BJ (cell line): ENCODE measurements at regions not wholly inside any gene's neighbourhood (a gene's known extent, or its start where the extent isn't known, plus 50 kb on each side); places are given as distances from the start of the nearest gene placed in this dataset.
"Not testable (repeated sequence)": the region's sequence is repeated elsewhere in the genome, so short reads cannot be mapped to it uniquely, and the experiment has no call there.

Source experiments
- CTCF ChIA-PET: fragments of 350-600 bp; formaldehyde crosslinking; extraction: SDS; loops from one replicate; lab custom pipeline; 2021; ENCODE audit warnings: antibody characterized with exemption, inconsistent platforms; lab: Yijun Ruan, JAX
- POLR2A ChIA-PET: fragments of 300-600 bp; sonication (Branson Sonifier 250); formaldehyde crosslinking; extraction: SDS; loops from one replicate; lab custom pipeline; 2021; ENCODE audit warnings: antibody characterized with exemption; lab: Charles Lee
- DNase-seq: peaks from one replicate; pipeline ENCODE4 v3.0.0-alpha.2; 2011; ENCODE audit warnings: low read depth
- H3K27me3 ChIP-seq: 2 replicates; pipeline ENCODE4 v1.6.0; 2011; ENCODE audit warnings: low read length; ENCODE audit not compliant: control insufficient read depth, insufficient read depth
- H3K36me3 ChIP-seq: 2 replicates; pipeline ENCODE4 v1.5.1; 2011; ENCODE audit warnings: low read length; ENCODE audit not compliant: control insufficient read depth, insufficient read depth
- H3K4me3 ChIP-seq: 2 replicates; pipeline ENCODE4 v1.5.1; 2011; ENCODE audit warnings: low read depth, mild to moderate bottlenecking, control low read depth, low read length
- TF ChIP-seq, protein P1 (sequence below): IDR thresholded peaks from 2 replicates; pipeline ENCODE4 v1.5.1; 2011; ENCODE audit warnings: low read depth, mild to moderate bottlenecking, control low read depth, inconsistent platforms, low read length, moderate library complexity; ENCODE audit not compliant: insufficient read depth

DNA sequence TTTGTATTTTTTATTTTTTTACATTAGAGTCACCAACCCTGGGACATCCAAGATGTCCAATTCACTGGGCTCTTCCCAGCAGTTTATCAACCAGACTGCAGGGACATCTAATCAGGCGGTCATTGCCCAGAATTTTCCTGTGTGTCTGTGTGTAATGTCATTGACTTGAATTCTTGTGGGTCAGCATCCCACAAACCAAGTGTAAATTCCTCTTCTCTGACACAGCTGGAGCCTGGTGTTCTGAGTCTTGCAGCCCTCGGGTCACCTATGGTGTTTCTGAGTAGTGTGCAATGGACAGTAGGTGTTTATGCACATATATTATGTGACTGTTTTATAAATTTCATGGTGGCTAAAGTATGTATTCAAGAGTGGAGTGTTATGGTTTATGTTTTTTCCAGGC is 815.7 kb downstream of the SEMA5A start:
- POLR2A ChIA-PET, result no interaction called here
- no peak overlapping the region for H3K4me3 ChIP-seq
- TF ChIP-seq, protein P1, sequence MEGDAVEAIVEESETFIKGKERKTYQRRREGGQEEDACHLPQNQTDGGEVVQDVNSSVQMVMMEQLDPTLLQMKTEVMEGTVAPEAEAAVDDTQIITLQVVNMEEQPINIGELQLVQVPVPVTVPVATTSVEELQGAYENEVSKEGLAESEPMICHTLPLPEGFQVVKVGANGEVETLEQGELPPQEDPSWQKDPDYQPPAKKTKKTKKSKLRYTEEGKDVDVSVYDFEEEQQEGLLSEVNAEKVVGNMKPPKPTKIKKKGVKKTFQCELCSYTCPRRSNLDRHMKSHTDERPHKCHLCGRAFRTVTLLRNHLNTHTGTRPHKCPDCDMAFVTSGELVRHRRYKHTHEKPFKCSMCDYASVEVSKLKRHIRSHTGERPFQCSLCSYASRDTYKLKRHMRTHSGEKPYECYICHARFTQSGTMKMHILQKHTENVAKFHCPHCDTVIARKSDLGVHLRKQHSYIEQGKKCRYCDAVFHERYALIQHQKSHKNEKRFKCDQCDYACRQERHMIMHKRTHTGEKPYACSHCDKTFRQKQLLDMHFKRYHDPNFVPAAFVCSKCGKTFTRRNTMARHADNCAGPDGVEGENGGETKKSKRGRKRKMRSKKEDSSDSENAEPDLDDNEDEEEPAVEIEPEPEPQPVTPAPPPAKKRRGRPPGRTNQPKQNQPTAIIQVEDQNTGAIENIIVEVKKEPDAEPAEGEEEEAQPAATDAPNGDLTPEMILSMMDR, result no peak
- CTCF ChIA-PET, result no interaction called here
- DNase-seq, result peak; percentile 28
- no peaks in the 10 kb centered on the region for H3K27me3 ChIP-seq
- H3K36me3 ChIP-seq, result no peaks in the 10 kb centered on the region

DNA sequence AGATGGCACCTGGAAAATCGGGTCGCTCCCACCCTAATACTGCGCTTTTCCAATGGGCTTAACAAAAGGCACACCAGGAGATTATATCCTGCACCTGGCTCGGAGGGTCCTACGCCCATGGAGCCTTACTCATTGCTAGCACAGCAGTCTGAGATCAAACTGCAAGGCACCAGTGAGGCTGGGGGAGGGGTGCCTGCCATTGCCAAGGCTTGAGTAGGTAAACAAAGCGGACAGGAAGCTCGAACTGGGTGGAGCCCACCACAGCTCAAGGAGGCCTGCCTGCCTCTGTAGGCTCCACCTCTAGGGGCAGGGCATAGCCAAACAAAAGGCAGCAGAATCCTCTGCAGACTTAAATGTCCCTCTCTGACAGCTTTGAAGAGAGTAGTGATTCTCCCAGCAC is 814.8 kb downstream of the SEMA5A start:
- POLR2A ChIA-PET, H3K27me3 ChIP-seq, CTCF ChIA-PET, H3K36me3 ChIP-seq, DNase-seq, H3K4me3 ChIP-seq: not testable (repeated sequence)

DNA sequence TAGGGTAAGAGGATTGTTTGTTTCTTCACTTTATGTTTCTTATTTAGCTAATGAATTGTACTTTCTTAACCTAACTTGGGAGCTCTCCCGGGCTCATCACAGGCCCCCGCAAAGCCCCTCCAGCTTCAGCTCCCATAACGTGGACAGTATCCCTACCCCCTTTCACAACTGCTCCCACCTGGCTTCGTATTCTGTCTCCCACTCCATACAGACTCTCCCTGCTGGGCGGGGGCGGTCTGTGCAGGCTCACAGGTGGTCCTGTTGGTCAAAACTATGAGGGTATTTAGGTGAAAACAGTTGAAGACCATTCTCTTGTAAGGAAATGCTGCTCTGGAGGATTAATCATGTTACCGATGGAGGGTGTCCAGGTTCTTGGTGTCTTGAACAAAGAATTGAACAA is 805.3 kb downstream of the SEMA5A start:
- ChIA-PET CTCF (no interaction called here), POLR2A (interaction anchor here (0.5 kb wide), 1 partner anchor 9 kb away, joined by 6 read pairs; no protein-coding TSS in a partner anchor)
- no peaks in the 10 kb centered on the region for H3K36me3 ChIP-seq
- TF ChIP-seq, protein P1, result no peak
- no peaks in the 10 kb centered on the region for H3K27me3 ChIP-seq
- DNase-seq, result no peak
- H3K4me3 ChIP-seq, result no peak overlapping the region

DNA sequence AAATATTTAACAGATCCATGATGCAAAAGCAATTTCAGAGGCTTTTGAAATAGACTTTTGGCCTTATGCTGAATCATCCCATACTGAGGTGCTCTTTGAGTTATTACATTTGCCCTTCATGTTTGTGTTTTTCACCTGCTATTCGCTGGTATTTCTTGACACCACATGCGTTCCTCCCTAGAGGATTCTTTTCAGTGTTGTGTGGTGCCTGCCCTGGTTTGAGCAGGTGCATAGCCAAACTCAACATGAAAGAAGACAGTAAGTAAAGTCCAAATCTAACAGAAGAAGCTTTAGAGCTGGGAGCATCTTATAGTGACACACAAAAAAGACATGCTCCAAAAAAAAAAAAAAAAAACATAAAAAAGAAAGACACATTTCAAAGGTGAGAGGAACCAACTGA is 796.3 kb downstream of the SEMA5A start:
- Histone ChIP-seq H3K36me3 (no peaks in the 10 kb centered on the region), H3K4me3 (no peak overlapping the region), H3K27me3 (no peaks in the 10 kb centered on the region)
- ChIA-PET CTCF (no interaction called here), POLR2A (interaction anchor here (0.6 kb wide), 1 partner anchor 9 kb away, joined by 6 read pairs; no protein-coding TSS in a partner anchor)
- DNase-seq, result no peak
- TF ChIP-seq, protein P1, result no peak

DNA sequence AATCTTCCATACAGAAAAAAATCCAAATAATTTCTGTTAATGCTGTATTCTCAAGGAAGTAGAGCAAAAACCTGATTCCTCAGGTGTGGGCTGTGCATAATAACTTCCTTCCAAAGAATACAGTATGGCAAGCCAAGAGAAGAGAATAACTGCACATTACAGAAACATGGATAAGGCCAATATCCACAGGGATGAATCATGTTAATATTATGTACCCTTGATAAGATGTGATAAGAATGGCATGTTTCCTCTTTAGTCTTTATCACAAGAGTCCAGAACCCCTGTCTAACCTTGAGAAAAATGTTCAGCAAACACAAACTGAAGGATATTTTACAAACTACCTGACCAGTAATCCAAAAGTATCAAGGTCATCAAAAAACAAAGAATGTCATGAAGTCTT is 795.8 kb downstream of the SEMA5A start:
- DNase-seq, result no peak
- Histone ChIP-seq H3K36me3 (no peaks in the 10 kb centered on the region), H3K27me3 (no peaks in the 10 kb centered on the region), H3K4me3 (no peak overlapping the region)
- POLR2A ChIA-PET, result interaction anchor here (0.6 kb wide), 1 partner anchor 9 kb away, joined by 6 read pairs; no protein-coding TSS in a partner anchor
- CTCF ChIA-PET, result no interaction called here
- TF ChIP-seq, protein P1, result no peak

DNA sequence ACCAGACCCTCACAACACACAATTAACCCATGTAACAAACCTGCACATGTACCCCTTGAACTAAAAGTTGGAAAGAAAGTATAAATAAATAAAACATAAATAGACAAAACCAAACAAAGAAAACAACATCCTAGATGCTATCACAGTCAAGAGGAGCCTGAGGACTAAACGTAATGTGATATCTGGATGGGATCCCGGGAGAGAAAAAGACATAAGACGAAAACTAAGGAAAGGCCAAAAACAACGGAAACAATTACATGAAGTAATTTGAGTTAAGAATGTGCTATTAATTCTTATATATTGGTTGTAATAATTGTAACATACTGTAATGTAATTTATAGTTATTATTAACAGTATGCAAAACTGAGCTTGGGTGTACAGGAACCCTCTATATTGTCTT is 793.9 kb downstream of the SEMA5A start:
- no peak for DNase-seq
- H3K36me3 ChIP-seq, result no peaks in the 10 kb centered on the region
- ChIA-PET POLR2A (no interaction called here), CTCF (no interaction called here)
- H3K27me3 ChIP-seq, result no peaks in the 10 kb centered on the region
- H3K4me3 ChIP-seq, result no peak overlapping the region
- TF ChIP-seq, protein P1, result no peak
